K562 (cell line): ENCODE measurements at regions not wholly inside any gene's neighbourhood (a gene's known extent, or its start where the extent isn't known, plus 50 kb on each side); places are given as distances from the start of the nearest gene placed in this dataset.

Experiments used
- ASH1L ChIP-seq: fragments of 450-650 bp; IDR thresholded peaks from 2 replicates; pipeline ENCODE4 v1.6.1; 2018; ENCODE audit warnings: borderline replicate concordance, mild to moderate bottlenecking, low read depth; ENCODE audit not compliant: partially characterized antibody
- CHD1 ChIP-seq: fragments of 200-600 bp; sonication (generic); IDR thresholded peaks from one replicate; pipeline ENCODE4 v1.6.1; 2012; ENCODE audit warnings: mild to moderate bottlenecking, moderate library complexity, low read length, inconsistent platforms
- E2F4 ChIP-seq: sonication (generic); formaldehyde crosslinking; IDR thresholded peaks from 2 replicates; pipeline ENCODE4 v1.8.0; 2022; ENCODE audit warnings: mild to moderate bottlenecking, low read depth, missing genetic modification reagents
- EHMT2 ChIP-seq: fragments of 450-650 bp; IDR thresholded peaks from 2 replicates; pipeline ENCODE4 v1.6.1; 2018; ENCODE audit warnings: antibody characterized with exemption
- HBP1 ChIP-seq: fragments of 450-650 bp; formaldehyde crosslinking; IDR thresholded peaks from 2 replicates; pipeline ENCODE4 v1.4.0; 2022; ENCODE audit warnings: missing genetic modification characterization
- MCM7 ChIP-seq, 2 experiments: fragments of 450-650 bp; IDR thresholded peaks; 2 replicates each; pipeline ENCODE4 v1.6.1; 2016 to 2018
- MITF ChIP-seq: IDR thresholded peaks from 2 replicates; pipeline ENCODE4 v1.6.1; 2014; ENCODE audit warnings: antibody characterized with exemption
- NFXL1 ChIP-seq: fragments of 450-650 bp; formaldehyde crosslinking; IDR thresholded peaks from 2 replicates; pipeline ENCODE4 v1.4.0; 2021; ENCODE audit warnings: mild to moderate bottlenecking
- RBFOX2 ChIP-seq: fragments of 200-400 bp; formaldehyde crosslinking; IDR thresholded peaks from 2 replicates; pipeline ENCODE4 v1.6.1; 2017; ENCODE audit warnings: low read depth, mild to moderate bottlenecking, low read length, moderate library complexity
- RBM15 ChIP-seq: fragments of 200-400 bp; formaldehyde crosslinking; IDR thresholded peaks from 2 replicates; pipeline ENCODE4 v1.6.1; 2018; ENCODE audit warnings: mild to moderate bottlenecking, low read length, moderate library complexity; ENCODE audit not compliant: insufficient read depth
- RHOXF2B ChIP-seq: fragments of 250-450 bp; sonication (Bioruptor Pico); conservative IDR thresholded peaks from 2 replicates; pipeline ENCODE4 v1.5.1; 2021
- RREB1 ChIP-seq: fragments of 250-450 bp; sonication (Bioruptor Pico); IDR thresholded peaks from 2 replicates; pipeline ENCODE4 v1.4.0; 2020
- TSHZ1 ChIP-seq: fragments of 250-450 bp; sonication (Bioruptor Pico); IDR thresholded peaks from 2 replicates; pipeline ENCODE4 v1.4.0; 2020; ENCODE audit warnings: mild to moderate bottlenecking, moderate library complexity
- XRCC3 ChIP-seq: fragments of 450-650 bp; IDR thresholded peaks from 2 replicates; pipeline ENCODE4 v1.6.1; 2017; ENCODE audit warnings: mild to moderate bottlenecking, moderate library complexity

GRCh38 chr2:65820454-65820853, 388.1 kb upstream of the SPRED2 start (continued):
- TF ChIP-seq RREB1 (CRISPR knock-in tag): peak; percentile 32; the same call in 1 of the 2 replicates
- TF ChIP-seq HBP1: no peak
- no peak for TF ChIP-seq CHD1
- TF ChIP-seq RBM15: no peak
- peak; percentile 60; the same call in 1 of the 2 replicates for TF ChIP-seq EHMT2
- no peak for TF ChIP-seq E2F4 (CRISPR knock-in tag)
- TF ChIP-seq RHOXF2B (CRISPR knock-in tag): no peak
- no peak for TF ChIP-seq MCM7 (IDR thresholded peaks at IDR 0.05)
- no peak for TF ChIP-seq NFXL1 (CRISPR knock-in tag)
- TF ChIP-seq RBFOX2: no peak
- no peak for TF ChIP-seq MITF
- no peak for TF ChIP-seq XRCC3
- TF ChIP-seq ASH1L: no peak
- no peak for TF ChIP-seq TSHZ1 (CRISPR knock-in tag)
